CD4-positive, alpha-beta memory T cell (primary cell): ENCODE measurements at regions not wholly inside any gene's neighbourhood (a gene's known extent, or its start where the extent isn't known, plus 50 kb on each side); places are given as distances from the start of the nearest gene placed in this dataset.

Source experiments
- CTCF ChIA-PET: fragments of 350-600 bp; sonication (Branson Sonifier 250); formaldehyde crosslinking; loops from one replicate; lab custom pipeline; 2021; ENCODE audit warnings: inconsistent platforms; ENCODE audit not compliant: partially characterized antibody; lab: Charles Lee
- POLR2A ChIA-PET: fragments of 350-600 bp; sonication (Branson Sonifier 250); formaldehyde crosslinking; loops from one replicate; lab custom pipeline; 2021; ENCODE audit not compliant: partially characterized antibody; lab: Charles Lee
- DNase-seq, 5 donors: peaks; one replicate each; pipeline versions ENCODE4 v3.0.0 to v3.0.0-alpha.2; 2020 to 2022; ENCODE audit warnings: mixed read lengths in 1 of 5
- H3K27ac ChIP-seq: one replicate; pipeline ENCODE4 v1.7.0; 2013; ENCODE audit warnings: low read depth, low read length
- H3K27me3 ChIP-seq: 2 replicates; pipeline ENCODE4 v1.7.0; 2013; ENCODE audit warnings: mild to moderate bottlenecking, low read length, moderate library complexity; ENCODE audit not compliant: insufficient read depth
- H3K36me3 ChIP-seq: 2 replicates; pipeline ENCODE4 v1.7.0; 2013; ENCODE audit warnings: mild to moderate bottlenecking, low read length, moderate library complexity; ENCODE audit not compliant: insufficient read depth
- H3K4me1 ChIP-seq: 2 replicates; pipeline ENCODE4 v1.7.0; 2013; ENCODE audit warnings: mild to moderate bottlenecking, low read length, moderate library complexity; ENCODE audit not compliant: insufficient read depth
- H3K4me3 ChIP-seq, 2 donors: one replicate each; pipeline ENCODE4 v1.7.0; 2013; ENCODE audit warnings: low read length in 2 of 2, mild to moderate bottlenecking in 1 of 2
- H3K9me3 ChIP-seq, 2 donors: one replicate each; pipeline ENCODE4 v1.7.0; 2013; ENCODE audit warnings: low read length in 2 of 2, control low read depth in 1 of 2; ENCODE audit not compliant: control insufficient read depth in 1 of 2
- H3K27ac Mint-ChIP-seq, 7 donors: one replicate each; pipeline ENCODE4 v1.8.0; 2020 to 2021; ENCODE audit warnings: mixed read lengths in 7 of 7, mild to moderate bottlenecking in 6 of 7, inconsistent platforms in 3 of 7, moderate library complexity in 3 of 7
- H3K27me3 Mint-ChIP-seq, 2 donors: one replicate each; pipeline ENCODE4 v1.8.0; 2020 to 2021; ENCODE audit warnings: mixed read lengths in 2 of 2
- H3K36me3 Mint-ChIP-seq, 2 donors: one replicate each; pipeline ENCODE4 v1.8.0; 2020 to 2021; ENCODE audit warnings: mixed read lengths in 2 of 2, inconsistent platforms in 1 of 2, mild to moderate bottlenecking in 1 of 2
- H3K4me1 Mint-ChIP-seq, 4 donors: one replicate each; pipeline ENCODE4 v1.8.0; 2020 to 2021; ENCODE audit warnings: mixed read lengths in 4 of 4, mild to moderate bottlenecking in 1 of 4
- H3K4me3 Mint-ChIP-seq, 8 donors: one replicate each; pipeline ENCODE4 v1.8.0; 2020 to 2021; ENCODE audit warnings: mixed read lengths in 8 of 8, mild to moderate bottlenecking in 7 of 8, moderate library complexity in 6 of 8, inconsistent platforms in 3 of 8
- H3K9me3 Mint-ChIP-seq, 8 donors: one replicate each; pipeline ENCODE4 v1.8.0; 2020 to 2021; ENCODE audit warnings: mixed read lengths in 8 of 8, mild to moderate bottlenecking in 5 of 8, inconsistent platforms in 3 of 8, moderate library complexity in 1 of 8
- intact Hi-C: fragments of 100-400 bp; cut with micrococcal nuclease; formaldehyde crosslinking; loops from one replicate; pipeline ENCODE4 v1.15.1; 2023

DNA sequence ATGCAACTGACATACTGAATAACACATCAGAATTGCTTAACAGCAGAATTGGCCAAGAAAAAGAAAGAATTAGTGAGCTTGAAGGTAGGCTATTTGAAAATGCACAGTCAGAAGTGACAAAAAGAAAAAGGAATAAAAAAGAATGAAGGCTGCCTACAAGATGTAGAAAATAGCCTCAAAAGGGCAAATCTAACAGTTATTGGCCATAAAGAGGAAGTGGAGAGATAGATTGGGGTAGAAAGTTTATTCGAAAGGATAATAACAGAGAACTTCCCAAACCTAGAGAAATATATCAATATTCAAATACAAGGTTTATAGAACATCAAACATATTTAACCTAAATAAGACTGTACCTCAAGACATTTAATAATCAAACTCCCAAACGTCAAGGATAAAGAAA, 67.5 kb downstream of the ATP6V1G3 start:
- Mint-ChIP-seq H3K27ac (peak overlapping the region in 1 of 7 donors; percentile 38), H3K9me3 (peaks cover 0 to 24% (median 10%) of the 10 kb centered on the region in 8 donors), H3K4me3 (no peak overlapping the region), H3K36me3 (peaks cover 0 to 1% of the 10 kb centered on the region in 2 donors), H3K4me1 (no peaks in the 10 kb centered on the region), H3K27me3 (no peaks in the 10 kb centered on the region)
- ChIA-PET CTCF (no interaction called here), POLR2A (no interaction called here)
- no peaks in the 10 kb centered on the region for H3K27me3 ChIP-seq
- H3K4me1 ChIP-seq: no peaks in the 10 kb centered on the region
- no peak for DNase-seq
- H3K4me3 ChIP-seq: no peak overlapping the region
- H3K36me3 ChIP-seq: no peaks in the 10 kb centered on the region
- H3K27ac ChIP-seq: no peak overlapping the region
- H3K9me3 ChIP-seq: no peaks in the 10 kb centered on the region
- intact Hi-C loops: no loop called here

DNA sequence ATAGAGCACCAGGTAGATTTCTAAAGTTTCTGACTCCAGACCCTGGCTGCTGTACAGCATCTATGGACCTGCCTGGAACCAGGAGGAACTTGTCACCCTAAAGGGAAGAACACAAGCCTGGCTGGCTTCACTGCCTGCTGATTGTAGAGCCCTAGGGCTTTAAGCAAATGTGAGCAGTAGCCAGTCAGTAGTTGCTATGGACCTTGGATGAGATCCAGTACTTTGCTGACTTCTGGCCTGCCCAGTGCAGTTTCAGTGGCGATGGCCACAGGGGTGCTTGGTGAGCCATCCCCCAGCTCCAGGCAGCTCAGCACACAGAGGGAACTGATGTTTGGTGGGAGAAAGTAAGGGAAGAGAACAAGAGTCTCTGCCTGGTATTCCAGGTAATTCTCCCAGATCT, 68.4 kb downstream of the ATP6V1G3 start:
- intact Hi-C loops: no loop called here
- no peaks in the 10 kb centered on the region for H3K9me3 ChIP-seq
- no peaks in the 10 kb centered on the region for H3K4me1 Mint-ChIP-seq
- peaks cover 0 to 24% (median 10%) of the 10 kb centered on the region in 8 donors for H3K9me3 Mint-ChIP-seq
- H3K36me3 ChIP-seq: no peaks in the 10 kb centered on the region
- H3K4me1 ChIP-seq: no peaks in the 10 kb centered on the region
- H3K27ac ChIP-seq: no peak overlapping the region
- peaks cover 0 to 1% of the 10 kb centered on the region in 2 donors for H3K36me3 Mint-ChIP-seq
- CTCF ChIA-PET: interaction anchor here (1.3 kb wide), 1 partner anchor 214 kb away, joined by 3 read pairs; no protein-coding TSS in a partner anchor
- H3K4me3 Mint-ChIP-seq: no peak overlapping the region
- H3K4me3 ChIP-seq: no peak overlapping the region
- POLR2A ChIA-PET: no interaction called here
- no peaks in the 10 kb centered on the region for H3K27me3 ChIP-seq
- no peak for DNase-seq
- no peaks in the 10 kb centered on the region for H3K27me3 Mint-ChIP-seq
- H3K27ac Mint-ChIP-seq: no peak overlapping the region

DNA sequence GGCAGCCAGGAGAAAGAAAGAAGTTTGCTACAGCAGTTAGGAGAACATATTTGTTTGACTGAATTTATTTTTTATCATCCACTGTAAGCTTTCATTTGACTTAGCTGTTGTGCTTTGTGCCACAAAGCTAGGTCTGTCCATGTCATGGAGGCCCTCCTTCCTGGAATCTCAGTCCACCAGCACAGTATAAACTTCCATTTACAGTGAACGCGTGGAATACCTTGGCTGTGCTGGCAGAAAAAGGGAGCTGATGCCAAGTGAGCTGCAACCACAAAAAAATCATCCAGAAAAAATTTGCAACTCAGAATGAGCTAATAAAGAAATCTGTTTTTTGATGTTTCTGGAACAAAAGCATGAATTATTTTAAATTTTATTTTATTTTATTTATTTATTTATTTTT, 72.6 kb downstream of the ATP6V1G3 start:
- Mint-ChIP-seq H3K9me3 (peaks cover 0 to 1% (median 0%) of the 10 kb centered on the region in 8 donors), H3K4me1 (peaks cover 0 to 1% (median 0%) of the 10 kb centered on the region in 4 donors), H3K4me3 (no peak overlapping the region), H3K27me3 (no peaks in the 10 kb centered on the region), H3K27ac (no peak overlapping the region), H3K36me3 (no peaks in the 10 kb centered on the region)
- DNase-seq: no peak
- no peak overlapping the region for H3K4me3 ChIP-seq
- POLR2A ChIA-PET: no interaction called here
- CTCF ChIA-PET: interaction anchor here (0.9 to 4.5 kb wide), 7 partner anchors 21 to 949 kb away, joined by 3 to 32 read pairs (median 4); no protein-coding TSS in a partner anchor
- H3K36me3 ChIP-seq: no peaks in the 10 kb centered on the region
- H3K9me3 ChIP-seq: no peaks in the 10 kb centered on the region
- intact Hi-C loops: loop anchor here (5.0 to 10.0 kb wide), 3 partner anchors 219 to 603 kb away; no protein-coding TSS in a partner anchor
- no peaks in the 10 kb centered on the region for H3K4me1 ChIP-seq
- H3K27ac ChIP-seq: no peak overlapping the region
- H3K27me3 ChIP-seq: no peaks in the 10 kb centered on the region

DNA sequence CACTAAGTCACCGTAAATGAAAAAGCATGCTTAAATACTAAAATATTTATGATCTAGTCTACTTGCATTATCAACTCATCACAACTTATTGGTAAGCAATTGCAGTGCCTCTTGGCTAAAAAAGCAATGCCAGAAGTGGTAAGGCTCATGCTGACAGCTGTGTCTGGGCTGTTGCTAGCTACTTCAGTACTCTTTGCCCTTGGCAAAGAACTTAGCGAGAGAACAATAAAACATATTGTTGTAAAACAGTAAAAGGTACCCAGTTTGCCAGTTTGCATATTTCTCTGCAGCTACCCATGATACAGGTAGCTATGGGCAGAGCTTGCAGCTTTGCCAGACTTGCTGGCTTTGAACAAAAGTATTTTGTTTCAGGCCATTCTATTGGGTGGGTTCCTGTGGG, 73.1 kb downstream of the ATP6V1G3 start:
- no peaks in the 10 kb centered on the region for H3K9me3 ChIP-seq
- H3K27me3 ChIP-seq: no peaks in the 10 kb centered on the region
- Mint-ChIP-seq H3K4me1 (peaks cover 0 to 1% (median 0%) of the 10 kb centered on the region in 4 donors), H3K36me3 (no peaks in the 10 kb centered on the region), H3K4me3 (no peak overlapping the region), H3K27me3 (no peaks in the 10 kb centered on the region), H3K9me3 (no peaks in the 10 kb centered on the region), H3K27ac (peak overlapping the region in 1 of 7 donors; percentile 1)
- H3K27ac ChIP-seq: no peak overlapping the region
- intact Hi-C loops: loop anchor here (5.0 to 10.0 kb wide), 3 partner anchors 220 to 603 kb away; no protein-coding TSS in a partner anchor
- no peaks in the 10 kb centered on the region for H3K4me1 ChIP-seq
- no peak for DNase-seq
- ChIA-PET CTCF (interaction anchor here (1.0 to 4.5 kb wide), 8 partner anchors 22 to 948 kb away, joined by 3 to 32 read pairs (median 4); no protein-coding TSS in a partner anchor), POLR2A (no interaction called here)
- H3K36me3 ChIP-seq: no peaks in the 10 kb centered on the region
- no peak overlapping the region for H3K4me3 ChIP-seq

DNA sequence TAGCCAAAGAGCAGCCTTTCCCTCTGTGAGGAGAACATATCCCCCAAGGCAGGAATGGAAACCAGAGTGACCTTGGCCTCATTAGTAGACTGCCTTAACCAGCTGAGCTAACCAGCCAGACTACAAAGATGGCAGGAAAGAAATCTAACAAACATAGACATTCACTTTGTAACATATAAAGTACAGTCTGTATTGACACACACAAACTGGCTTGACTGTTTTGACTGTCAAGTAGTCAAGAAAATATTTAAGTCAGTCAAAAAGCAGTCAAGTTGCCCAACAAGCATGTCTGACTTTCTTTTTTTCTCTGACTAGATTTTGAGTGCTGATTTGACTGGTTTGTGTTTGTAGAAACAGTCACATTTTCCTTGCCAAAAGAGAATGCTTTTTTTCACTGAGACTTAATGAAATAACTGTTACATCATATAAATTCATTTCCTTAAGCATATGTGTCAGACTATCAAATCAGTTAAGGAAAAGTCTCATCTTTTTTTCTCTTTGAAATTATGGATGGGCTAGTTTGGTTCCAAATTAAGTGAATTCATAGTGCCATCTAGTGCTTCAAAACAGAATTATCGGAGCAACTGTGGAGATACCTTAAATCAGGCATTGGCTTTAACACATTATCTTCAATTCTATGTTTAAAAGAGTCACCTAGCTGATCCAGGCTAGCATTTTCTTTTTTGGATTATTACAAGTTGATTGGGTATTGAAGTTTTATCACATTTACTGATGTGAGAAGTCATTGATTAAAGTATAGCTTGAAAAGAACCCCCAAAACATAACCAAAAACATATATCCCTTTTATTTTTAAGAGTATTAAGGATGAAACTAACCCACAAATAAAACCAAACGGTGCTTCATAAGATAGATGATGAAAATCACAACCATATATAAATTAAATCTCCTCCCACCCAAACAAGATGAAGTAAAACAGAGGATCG, 75.0 kb downstream of the ATP6V1G3 start:
- Histone ChIP-seq H3K4me1 (no peaks in the 10 kb centered on the region), H3K27ac (no peak overlapping the region), H3K4me3 (no peak overlapping the region), H3K36me3 (no peaks in the 10 kb centered on the region), H3K9me3 (no peaks in the 10 kb centered on the region), H3K27me3 (no peaks in the 10 kb centered on the region)
- ChIA-PET CTCF (interaction anchor here (0.6 to 4.5 kb wide), 8 partner anchors 17 to 946 kb away, joined by 3 to 32 read pairs (median 5); no protein-coding TSS in a partner anchor), POLR2A (no interaction called here)
- Mint-ChIP-seq H3K4me3 (no peak overlapping the region), H3K36me3 (no peaks in the 10 kb centered on the region), H3K27ac (no peak overlapping the region), H3K9me3 (no peaks in the 10 kb centered on the region), H3K27me3 (peaks cover 0 to under 1% of the 10 kb centered on the region in 2 donors), H3K4me1 (peaks cover 0 to 1% (median 0%) of the 10 kb centered on the region in 4 donors)
- intact Hi-C loops: loop anchor here (1.0 to 10.0 kb wide), 7 partner anchors 222 to 944 kb away; no protein-coding TSS in a partner anchor
- peak in 4 of 5 donors; percentile 30 to 36 (median 36) for DNase-seq

DNA sequence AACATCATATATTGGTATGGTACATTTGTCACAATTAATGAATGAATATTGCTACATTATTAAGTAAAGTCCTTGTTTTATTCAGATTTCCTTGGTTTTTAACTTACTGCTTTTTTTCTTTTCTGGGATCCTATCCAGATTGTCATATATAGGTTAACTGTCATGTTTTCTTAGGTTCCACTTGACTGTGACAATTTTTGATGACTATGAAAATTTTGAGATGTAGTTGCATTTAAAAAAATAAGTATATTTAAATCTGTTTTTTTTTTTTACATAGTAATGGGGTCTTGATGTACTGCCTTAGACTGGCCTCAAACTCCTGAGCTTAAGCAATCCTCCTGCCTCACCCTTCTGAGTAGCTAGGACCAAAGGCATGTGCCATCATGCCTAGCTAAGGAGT, 76.8 kb downstream of the ATP6V1G3 start:
- Mint-ChIP-seq H3K4me1 (peaks cover 0 to 1% (median 0%) of the 10 kb centered on the region in 4 donors), H3K27ac (no peak overlapping the region), H3K27me3 (peaks cover 0 to 1% of the 10 kb centered on the region in 2 donors), H3K4me3 (no peak overlapping the region), H3K36me3 (no peaks in the 10 kb centered on the region), H3K9me3 (no peaks in the 10 kb centered on the region)
- DNase-seq: no peak
- ChIA-PET CTCF (interaction anchor here (1.1 to 4.5 kb wide), 3 partner anchors 377 to 948 kb away, joined by 3 to 32 read pairs (median 4); no protein-coding TSS in a partner anchor), POLR2A (no interaction called here)
- Histone ChIP-seq H3K4me1 (no peaks in the 10 kb centered on the region), H3K27me3 (no peaks in the 10 kb centered on the region), H3K27ac (no peak overlapping the region), H3K4me3 (no peak overlapping the region), H3K9me3 (no peaks in the 10 kb centered on the region), H3K36me3 (no peaks in the 10 kb centered on the region)
- intact Hi-C loops: loop anchor here (2.0 to 10.0 kb wide), 3 partner anchors 539 to 845 kb away; no protein-coding TSS in a partner anchor
